Epithelial cell of prostate (primary cell): ENCODE measurements at regions not wholly inside any gene's neighbourhood (a gene's known extent, or its start where the extent isn't known, plus 50 kb on each side); places are given as distances from the start of the nearest gene placed in this dataset.
"Not testable (repeated sequence)": the region's sequence is repeated elsewhere in the genome, so short reads cannot be mapped to it uniquely, and the experiment has no call there.

Experiments used
- DNase-seq: peaks from one replicate; pipeline ENCODE4 v3.0.0-alpha.2; 2011; ENCODE audit warnings: low read depth, low spot score
- H3K27ac ChIP-seq: fragments of 450-650 bp; 2 replicates; pipeline ENCODE4 v1.5.1; 2017; ENCODE audit warnings: mild to moderate bottlenecking

GRCh38 chr3:73176941-73177340 is 115.5 kb downstream of the EBLN2 start:
- H3K27ac ChIP-seq = no peak overlapping the region
- DNase-seq = no peak

DNA sequence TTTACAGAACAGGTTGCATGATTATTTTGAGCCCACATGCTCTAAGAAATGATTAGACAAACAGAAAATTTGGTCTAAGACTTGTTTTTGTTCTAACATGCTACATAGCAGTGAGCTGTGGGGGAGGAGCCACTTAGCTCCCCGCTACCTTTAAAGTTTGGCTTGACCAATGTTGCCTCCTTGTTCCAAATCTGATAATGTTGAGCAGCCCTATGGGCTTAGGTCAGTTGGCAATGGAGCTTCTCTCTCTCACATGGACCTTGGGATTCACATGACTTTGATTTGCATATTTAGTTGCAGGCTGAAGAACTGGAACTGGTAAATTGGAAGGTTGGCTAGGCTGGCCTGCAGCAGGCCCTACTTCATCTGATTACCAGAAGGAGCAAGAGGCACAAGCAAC is 116.4 kb downstream of the EBLN2 start:
- no peak overlapping the region for H3K27ac ChIP-seq
- no peak for DNase-seq

DNA sequence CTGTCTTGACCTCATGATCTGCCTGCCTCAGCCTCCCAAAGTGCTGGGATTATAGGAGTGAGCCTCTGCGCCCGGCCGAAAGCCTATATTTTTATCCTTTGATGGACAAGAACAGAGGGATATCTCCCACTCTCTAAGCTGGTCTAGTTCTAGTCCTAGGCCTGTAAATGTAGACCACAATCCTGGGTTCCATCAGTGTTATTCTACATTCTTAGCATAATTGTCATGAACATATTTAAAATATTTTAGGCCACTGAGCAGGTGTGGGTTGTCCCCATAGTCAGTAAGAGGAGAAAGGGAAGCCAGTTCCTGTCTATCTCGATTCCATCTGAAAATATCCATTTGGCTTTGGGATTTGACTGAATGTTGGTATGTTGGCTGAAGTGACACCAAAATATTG is 118.1 kb downstream of the EBLN2 start:
- DNase-seq = no peak
- no peak overlapping the region for H3K27ac ChIP-seq

- no peak for DNase-seq
- no peak overlapping the region for H3K27ac ChIP-seq
Observed at GRCh38 chr3:73186741-73187140, 125.3 kb downstream of the EBLN2 start.

GRCh38 chr3:73187328-73187727 is 125.9 kb downstream of the EBLN2 start:
- no peak for DNase-seq
- no peak overlapping the region for H3K27ac ChIP-seq

DNA sequence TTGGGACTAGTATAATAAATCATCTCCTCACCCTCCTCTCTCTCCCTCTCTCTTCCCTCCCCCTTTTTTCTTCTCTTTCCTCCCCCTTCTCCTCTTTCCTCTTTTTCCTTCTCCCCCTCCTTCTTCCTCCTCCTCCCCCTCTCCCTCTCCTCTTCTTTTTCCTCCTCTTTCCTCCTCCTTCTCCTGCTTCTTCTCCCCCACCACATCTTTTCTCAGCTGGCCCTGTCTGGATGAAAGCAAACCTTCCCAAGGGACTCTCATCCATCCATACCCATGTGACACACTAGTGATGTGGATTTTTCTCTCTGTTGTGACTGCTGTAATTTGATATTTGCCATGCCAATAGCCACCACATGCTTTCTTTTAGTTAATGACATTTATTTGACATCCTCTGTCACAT is 127.2 kb downstream of the EBLN2 start:
- no peak for DNase-seq
- H3K27ac ChIP-seq = no peak overlapping the region

DNA sequence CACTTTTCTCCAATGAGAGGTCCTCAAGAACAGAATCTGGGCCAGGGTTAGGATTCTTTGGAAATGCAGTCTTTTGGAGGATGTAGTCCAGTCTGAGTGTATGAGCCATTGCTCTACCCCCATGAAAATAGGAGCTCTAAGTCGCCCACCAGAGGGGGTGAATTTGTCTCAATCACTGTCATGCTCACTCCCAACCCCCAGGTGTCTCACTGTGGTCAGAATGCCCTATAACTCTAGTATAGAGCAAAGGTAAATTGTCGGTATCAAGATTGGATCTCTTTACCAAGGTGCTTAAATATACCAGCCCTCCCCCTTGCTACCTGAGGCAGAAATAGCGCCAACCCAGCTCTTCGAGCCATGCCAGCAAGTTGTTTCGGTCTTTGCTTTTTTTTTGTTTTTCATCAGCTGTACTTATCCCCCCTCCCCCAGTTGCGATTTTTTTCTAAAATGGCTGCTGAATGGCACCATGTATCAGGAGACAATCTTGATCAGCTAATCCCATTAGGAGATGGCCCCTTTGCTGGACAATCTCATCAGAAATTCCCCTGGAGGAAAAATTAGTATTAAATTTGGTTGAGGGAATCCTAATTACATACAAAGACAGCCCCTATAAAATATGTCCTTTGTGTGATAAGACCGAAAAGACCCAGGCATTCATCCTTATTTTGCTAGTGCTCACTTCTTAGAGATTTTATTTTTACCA is 130.7 kb downstream of the EBLN2 start:
- DNase-seq = no peak
- H3K27ac ChIP-seq = no peak overlapping the region

DNA sequence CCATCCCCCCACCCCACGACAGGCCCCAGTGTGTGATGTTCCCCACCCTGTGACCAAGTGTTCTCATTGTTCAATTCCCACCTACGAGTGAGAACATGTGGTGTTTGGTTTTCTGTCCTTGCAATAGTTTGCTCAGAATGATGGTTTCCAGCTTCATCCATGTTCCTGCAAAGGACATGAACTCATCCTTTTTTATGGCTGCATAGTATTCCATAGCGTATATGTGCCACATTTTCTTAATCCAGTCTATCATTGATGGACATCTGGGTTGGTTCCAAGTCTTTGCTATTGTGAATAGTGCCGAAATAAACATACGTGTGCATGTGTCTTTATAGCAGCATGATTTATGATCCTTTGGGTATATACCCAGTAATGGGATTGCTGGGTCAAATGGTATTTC is 132.5 kb downstream of the EBLN2 start:
- not testable (repeated sequence) for DNase-seq, H3K27ac ChIP-seq

- H3K27ac ChIP-seq = no peak overlapping the region
- DNase-seq = no peak
Observed at GRCh38 chr3:73197187-73197586, 135.7 kb downstream of the EBLN2 start.

GRCh38 chr3:73203101-73203500 is 141.6 kb downstream of the EBLN2 start:
- DNase-seq = no peak
- H3K27ac ChIP-seq = no peak overlapping the region

- H3K27ac ChIP-seq = no peak overlapping the region
- no peak for DNase-seq
Observed at GRCh38 chr3:73203633-73204032, 142.2 kb downstream of the EBLN2 start.

DNA sequence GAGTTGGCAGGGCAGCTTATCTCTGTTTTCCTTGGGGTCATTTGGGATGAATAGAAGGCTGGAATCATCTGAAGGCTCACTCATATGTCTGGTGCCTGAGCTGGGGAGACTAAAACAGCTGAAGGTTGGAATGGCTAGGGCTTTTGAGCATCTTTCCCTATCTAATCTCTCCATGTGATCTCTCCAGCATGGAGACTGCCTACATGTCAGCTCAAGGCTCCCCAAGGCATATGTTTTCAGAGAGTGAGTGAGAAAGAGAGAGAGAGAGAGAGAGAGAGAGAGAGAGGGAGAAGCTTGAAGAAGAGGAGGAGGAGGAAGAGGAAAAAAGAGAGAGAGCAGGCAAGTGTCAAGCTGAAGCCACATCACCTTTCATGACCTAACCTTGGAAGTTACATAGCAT is 143.4 kb downstream of the EBLN2 start:
- DNase-seq = no peak
- no peak overlapping the region for H3K27ac ChIP-seq

GRCh38 chr3:73206030-73206429 is 144.6 kb downstream of the EBLN2 start:
- H3K27ac ChIP-seq = no peak overlapping the region
- no peak for DNase-seq

- DNase-seq = no peak
- H3K27ac ChIP-seq = no peak overlapping the region
Observed at GRCh38 chr3:73207946-73208440, 146.5 kb downstream of the EBLN2 start.

- DNase-seq = no peak
- H3K27ac ChIP-seq = no peak overlapping the region
Observed at GRCh38 chr3:73210759-73211158, 149.3 kb downstream of the EBLN2 start.

GRCh38 chr3:73212683-73213082 is 151.2 kb downstream of the EBLN2 start:
- H3K27ac ChIP-seq = no peak overlapping the region
- no peak for DNase-seq

DNA sequence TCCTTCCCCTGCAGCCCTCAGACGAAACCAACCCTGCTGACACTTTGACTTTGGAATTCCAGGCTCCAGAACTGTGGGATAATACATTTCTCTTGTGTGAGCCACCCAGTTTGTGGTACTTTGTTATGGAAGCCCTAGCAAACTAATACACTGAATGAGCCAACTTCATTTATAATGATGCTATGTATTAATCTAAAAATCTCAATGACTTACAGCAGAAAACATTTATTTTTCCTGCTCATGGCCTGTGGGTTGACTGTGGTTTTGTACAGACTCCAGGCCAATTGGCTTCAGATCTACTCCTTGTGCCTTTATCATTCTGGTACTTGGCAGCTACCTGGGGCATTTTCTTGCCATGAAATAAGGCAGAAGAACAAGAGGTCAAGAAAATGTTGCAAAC is 152.4 kb downstream of the EBLN2 start:
- DNase-seq = no peak

GRCh38 chr3:73214846-73215245 is 153.4 kb downstream of the EBLN2 start:
- no peak for DNase-seq
- no peak overlapping the region for H3K27ac ChIP-seq

More for the DNA sequence above, 152.4 kb downstream of the EBLN2 start:
- no peak overlapping the region for H3K27ac ChIP-seq

DNA sequence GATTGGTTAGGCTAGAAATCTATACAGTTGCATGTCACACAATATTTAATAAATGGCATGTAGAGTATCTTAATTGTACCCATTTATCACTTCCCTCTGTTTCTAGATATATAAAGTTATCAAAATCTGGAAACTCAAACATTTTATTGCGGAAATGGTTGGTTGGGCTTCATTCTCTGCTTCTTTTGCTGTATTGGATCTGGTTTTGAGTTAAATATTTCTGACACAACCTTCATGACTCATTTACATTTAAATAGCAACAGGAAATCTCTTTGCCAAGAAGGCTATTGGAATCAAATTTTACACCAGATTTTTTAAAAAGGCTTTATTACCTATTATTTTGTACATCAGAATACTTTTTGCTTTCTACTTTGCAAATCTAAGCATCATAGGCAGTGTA is 153.8 kb downstream of the EBLN2 start:
- DNase-seq = no peak
- H3K27ac ChIP-seq = no peak overlapping the region

GRCh38 chr3:73215901-73216300 is 154.4 kb downstream of the EBLN2 start:
- no peak overlapping the region for H3K27ac ChIP-seq
- no peak for DNase-seq

- DNase-seq = no peak
- H3K27ac ChIP-seq = no peak overlapping the region
Observed at GRCh38 chr3:73216310-73216709, 154.9 kb downstream of the EBLN2 start.

DNA sequence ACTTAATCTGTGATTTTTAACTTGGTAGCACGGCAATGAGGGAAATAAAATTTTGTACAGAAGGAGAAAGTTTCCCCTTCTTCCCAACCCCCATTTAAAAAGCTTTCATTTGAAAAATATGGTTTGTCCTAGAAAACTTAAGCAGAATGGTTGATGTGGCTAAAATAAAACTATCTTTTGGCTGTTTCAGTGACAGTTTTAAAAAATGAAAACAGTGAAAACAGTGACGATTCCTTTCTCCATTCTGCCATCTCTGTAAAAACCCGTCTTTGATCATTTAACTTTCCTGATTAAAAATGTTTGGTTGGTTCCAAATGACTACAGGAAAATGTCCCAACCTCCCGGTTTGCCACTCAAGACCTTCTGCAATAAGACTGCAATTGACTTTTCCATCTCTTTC is 160.7 kb downstream of the EBLN2 start:
- H3K27ac ChIP-seq = no peak overlapping the region
- no peak for DNase-seq
